IMR-90 (cell line): ENCODE measurements at regions not wholly inside any gene's neighbourhood (a gene's known extent, or its start where the extent isn't known, plus 50 kb on each side); places are given as distances from the start of the nearest gene placed in this dataset.

ENCODE experiments used
- ATAC-seq: fragments of 200-7000 bp; cut with Tn5 transposase; 2 replicates; pipeline ENCODE4 v1.9.1; 2020; ENCODE audit warnings: low read depth, mild to moderate bottlenecking, moderate library complexity
- BruUV-seq: library from RNA; stranded (reverse); fragments of 400-500 nt; replicated peaks from 2 replicates; lab custom pipeline; 2021; lab: Mats Ljungman, UMichigan
- CTCF ChIA-PET: fragments of 300-600 bp; formaldehyde crosslinking; extraction: SDS; loops from one replicate; lab custom pipeline; 2021; ENCODE audit warnings: antibody characterized with exemption; lab: Yijun Ruan, JAX
- POLR2A ChIA-PET: fragments of 300-600 bp; sonication (Branson Sonifier 250); formaldehyde crosslinking; loops from one replicate; lab custom pipeline; 2022; ENCODE audit warnings: antibody characterized with exemption; ENCODE audit not compliant: unreplicated experiment; lab: Charles Lee
- DNase-seq: peaks from one replicate; pipeline ENCODE4 v3.0.0; 2013
- H2AFZ ChIP-seq: replicated peaks from 2 replicates; pipeline ENCODE3; 2013; ENCODE audit warnings: low read length, mild to moderate bottlenecking; ENCODE audit not compliant: poor library complexity
- H2AK5ac ChIP-seq: 2 replicates; pipeline ENCODE4 v1.6.1; 2013; ENCODE audit warnings: low read depth, low read length, inconsistent platforms
- H2AK9ac ChIP-seq: replicated peaks from 2 replicates; pipeline ENCODE3; 2013; ENCODE audit warnings: mild to moderate bottlenecking, low read depth, low read length, moderate library complexity; ENCODE audit not compliant: poor library complexity
- H2BK120ac ChIP-seq: 2 replicates; pipeline ENCODE4 v1.6.1; 2013; ENCODE audit warnings: low read depth, low read length, inconsistent platforms
- H2BK15ac ChIP-seq: 3 replicates; pipeline ENCODE4 v1.6.1; 2013; ENCODE audit warnings: low read depth, low read length, inconsistent platforms
- H2BK20ac ChIP-seq: 2 replicates; pipeline ENCODE4 v1.6.1; 2013; ENCODE audit warnings: low read depth, mild to moderate bottlenecking, inconsistent platforms, low read length, moderate library complexity
- H2BK5ac ChIP-seq: 2 replicates; pipeline ENCODE4 v1.6.1; 2013; ENCODE audit warnings: mild to moderate bottlenecking, low read depth, low read length, inconsistent platforms; ENCODE audit not compliant: poor library complexity, severe bottlenecking
- H3K14ac ChIP-seq: replicated peaks from 2 replicates; pipeline ENCODE4 v1.6.1; 2013; ENCODE audit warnings: low read depth, low read length, inconsistent platforms
- H3K18ac ChIP-seq: 2 replicates; pipeline ENCODE4 v1.6.1; 2013; ENCODE audit warnings: low read depth, low read length, control low read depth
- H3K23ac ChIP-seq: 2 replicates; pipeline ENCODE4 v1.6.1; 2013; ENCODE audit warnings: low read depth, low read length, inconsistent platforms
- H3K27ac ChIP-seq: 2 replicates; pipeline ENCODE4 v1.5.1; 2013; ENCODE audit warnings: mild to moderate bottlenecking, control low read depth, low read length; ENCODE audit not compliant: insufficient read depth
- H3K27me3 ChIP-seq: 2 replicates; pipeline ENCODE4 v1.6.1; 2013; ENCODE audit warnings: low read length; ENCODE audit not compliant: control insufficient read depth, insufficient read depth
- H3K36me3 ChIP-seq: 2 replicates; pipeline ENCODE4 v1.6.1; 2013; ENCODE audit warnings: low read length, mixed read lengths; ENCODE audit not compliant: control insufficient read depth, insufficient read depth
- H3K4ac ChIP-seq: 2 replicates; pipeline ENCODE4 v1.6.1; 2013; ENCODE audit warnings: low read depth, low read length, inconsistent platforms
- H3K4me1 ChIP-seq: 2 replicates; pipeline ENCODE4 v1.6.1; 2013; ENCODE audit warnings: low read length, mixed read lengths; ENCODE audit not compliant: control insufficient read depth, insufficient read depth
- H3K4me2 ChIP-seq: 2 replicates; pipeline ENCODE4 v1.6.1; 2013; ENCODE audit warnings: low read depth, mild to moderate bottlenecking, control low read depth, low read length, moderate library complexity
- H3K4me3 ChIP-seq: 2 replicates; pipeline ENCODE4 v1.5.1; 2013; ENCODE audit warnings: low read depth, mild to moderate bottlenecking, control low read depth, low read length, moderate library complexity; ENCODE audit not compliant: insufficient read depth
- H3K56ac ChIP-seq: 2 replicates; pipeline ENCODE4 v1.6.1; 2013; ENCODE audit warnings: low read length, inconsistent platforms; ENCODE audit not compliant: insufficient read depth; ENCODE audit errors: extremely low read depth
- H3K79me1 ChIP-seq, 2 experiments: 2 replicates each; pipeline ENCODE4 v1.6.1; 2013; ENCODE audit warnings: low read length in 2 of 2, inconsistent platforms in 1 of 2, low read depth in 1 of 2
- H3K9ac ChIP-seq: 2 replicates; pipeline ENCODE4 v1.6.1; 2013; ENCODE audit warnings: low read depth, low read length, control low read depth
- H3K9me1 ChIP-seq: 2 replicates; pipeline ENCODE4 v1.6.1; 2013; ENCODE audit warnings: low read length, inconsistent platforms; ENCODE audit not compliant: insufficient read depth
- H3K9me3 ChIP-seq: 2 replicates; pipeline ENCODE4 v1.6.1; 2013; ENCODE audit warnings: low read length; ENCODE audit not compliant: control insufficient read depth, insufficient read depth
- H4K20me1 ChIP-seq: 2 replicates; pipeline ENCODE4 v1.6.1; 2013; ENCODE audit warnings: low read length, inconsistent platforms; ENCODE audit not compliant: insufficient read depth
- H4K5ac ChIP-seq: 2 replicates; pipeline ENCODE4 v1.6.1; 2013; ENCODE audit warnings: mild to moderate bottlenecking, low read depth, low read length, control low read depth
- H4K8ac ChIP-seq, 2 experiments: 2 replicates each; pipeline ENCODE4 v1.6.1; 2013; ENCODE audit warnings: low read depth in 2 of 2, low read length in 2 of 2, control low read depth in 1 of 2, inconsistent platforms in 1 of 2
- H4K91ac ChIP-seq: 2 replicates; pipeline ENCODE4 v1.6.1; 2013; ENCODE audit warnings: low read depth, low read length, inconsistent platforms; ENCODE audit not compliant: insufficient read depth
- BHLHE40 ChIP-seq: fragments of 150-350 bp; IDR thresholded peaks from 2 replicates; pipeline ENCODE4 v1.6.1; 2016; ENCODE audit warnings: mild to moderate bottlenecking, low read depth, low read length
- CEBPB ChIP-seq: IDR thresholded peaks from 2 replicates; pipeline ENCODE4 v1.6.1; 2012; ENCODE audit warnings: low read depth, low read length, improper control_type of control experiment
- FOS ChIP-seq: fragments of 150-350 bp; IDR thresholded peaks from 2 replicates; pipeline ENCODE4 v1.6.1; 2016; ENCODE audit warnings: low read depth, low read length
- MAZ ChIP-seq: IDR thresholded peaks from 2 replicates; pipeline ENCODE4 v1.6.1; 2012; ENCODE audit warnings: low read depth, mild to moderate bottlenecking, low read length, improper control_type of control experiment, moderate library complexity, borderline replicate concordance
- NFE2L2 ChIP-seq: fragments of 150-350 bp; IDR thresholded peaks from 2 replicates; pipeline ENCODE4 v1.6.1; 2016; ENCODE audit warnings: low read depth, mild to moderate bottlenecking, low read length
- POLR2A ChIP-seq: IDR thresholded peaks from 2 replicates; pipeline ENCODE4 v1.6.1; 2012; ENCODE audit warnings: mild to moderate bottlenecking, low read depth, low read length
- RAD21 ChIP-seq: IDR thresholded peaks from 2 replicates; pipeline ENCODE4 v1.6.1; 2012; ENCODE audit warnings: low read length, improper control_type of control experiment
- RCOR1 ChIP-seq: IDR thresholded peaks from 2 replicates; pipeline ENCODE4 v1.6.1; 2012; ENCODE audit warnings: mild to moderate bottlenecking, low read length, improper control_type of control experiment; ENCODE audit not compliant: insufficient replicate concordance
- WGBS, 2 experiments: methylation state at CpG; one replicate each; pipeline versions ENCODE4 v1.1.5 to v1.1.7; 2013; ENCODE audit warnings: missing lambda C conversion rate in 2 of 2; ENCODE audit not compliant: insufficient read length in 1 of 2; ENCODE audit errors: extremely low coverage in 2 of 2; 5-methylcytosine and 5-hydroxymethylcytosine counted together
- dilution Hi-C: fragments of 300-500 bp; cut with HindIII; formaldehyde crosslinking; loops from one replicate; pipeline ENCODE4 v1.14.3; 2018; ENCODE audit warnings: low sequenced_read_pairs; ENCODE audit not compliant: unreplicated experiment
- in situ Hi-C: fragments of 300-500 bp; cut with MboI; formaldehyde crosslinking; loops from 3 replicates; pipeline ENCODE4 v1.14.3; 2019; ENCODE audit warnings: low sequenced_read_pairs, inconsistent platforms, mixed read lengths
- intact Hi-C: fragments of 100-400 bp; cut with micrococcal nuclease; formaldehyde crosslinking; loops from 2 replicates; pipeline ENCODE4 v1.10.0; 2022

GRCh38 chr4:31549256-31549655 lies 829.1 kb downstream of the PCDH7 start:
- Histone ChIP-seq H3K9me3 (no peaks in the 10 kb centered on the region), H3K9ac (no peak overlapping the region), H2BK15ac (no peak overlapping the region), H3K23ac (no peak overlapping the region), H4K91ac (no peak overlapping the region), H4K20me1 (no peaks in the 10 kb centered on the region), H3K4me1 (no peaks in the 10 kb centered on the region), H3K79me1 (no peaks in the 10 kb centered on the region), H3K27ac (no peak overlapping the region), H3K36me3 (no peaks in the 10 kb centered on the region), H2BK20ac (no peak overlapping the region), H4K5ac (no peak overlapping the region), H3K4me3 (no peak overlapping the region), H2AK5ac (no peak overlapping the region), H2BK5ac (no peak overlapping the region), H3K56ac (no peak overlapping the region), H2AK9ac (no peak overlapping the region), H3K18ac (no peak overlapping the region), H2BK120ac (no peak overlapping the region), H3K14ac (no peak overlapping the region), H3K27me3 (no peaks in the 10 kb centered on the region), H3K9me1 (no peaks in the 10 kb centered on the region), H4K8ac (no peak overlapping the region), H3K4me2 (no peak overlapping the region), H2AFZ (no peak overlapping the region), H3K4ac (no peak overlapping the region)
- WGBS, 2 experiments, result no CpG with 5 or more reads among the region's 1 CpG
- no TSS peak for BruUV-seq
- POLR2A ChIA-PET, result no interaction called here
- intact Hi-C loops, result no loop called here
- no peak for TF ChIP-seq RCOR1
- no peak for TF ChIP-seq FOS
- TF ChIP-seq NFE2L2, result no peak
- no peak for TF ChIP-seq POLR2A
- no peak for TF ChIP-seq MAZ
- no peak for TF ChIP-seq RAD21
- TF ChIP-seq CEBPB, result no peak
- TF ChIP-seq BHLHE40, result no peak
- in situ Hi-C loops, result no loop called here
- no peak for ATAC-seq
- CTCF ChIA-PET, result no interaction called here
- DNase-seq, result no peak
- dilution Hi-C loops, result no loop called here
